ENCODE measurements at regions not wholly inside any gene's neighbourhood (a gene's known extent, or its start where the extent isn't known, plus 50 kb on each side); places are given as distances from the start of the nearest gene placed in this dataset.

- TF ChIP-seq POLR2A (IDR thresholded peaks at IDR 0.05) (no peak), CTCF (IDR thresholded peaks at IDR 0.05 in 8 of 11, conservative IDR thresholded peaks at IDR 0.05 in 3 of 11) (no peak), POLR2AphosphoS5 (IDR thresholded peaks at IDR 0.05) (no peak)
These were observed 645.6 kb upstream of the ADGRL2 start for GRCh38 chr1:81155131-81155530.
